ENCODE measurements at regions not wholly inside any gene's neighbourhood (a gene's known extent, or its start where the extent isn't known, plus 50 kb on each side); places are given as distances from the start of the nearest gene placed in this dataset.

GRCh38 chr17:34051046-34051445 lies 204.0 kb upstream of the CCL2 start:
- TF ChIP-seq CTCF (IDR thresholded peaks at IDR 0.05) (no peak), EZH2 (IDR thresholded peaks at IDR 0.05; ENCODE audit: borderline replicate concordance, insufficient read depth, low read depth, low read length, poor library complexity, severe bottlenecking) (no peak)
